HepG2 (cell line): ENCODE measurements at regions not wholly inside any gene's neighbourhood (a gene's known extent, or its start where the extent isn't known, plus 50 kb on each side); places are given as distances from the start of the nearest gene placed in this dataset.

Experiments
- ATAC-seq: fragments of 200-7000 bp; cut with Tn5 transposase; 3 replicates; pipeline ENCODE4 v1.9.1; 2020; ENCODE audit warnings: mild to moderate bottlenecking, moderate library complexity
- BruUV-seq: library from RNA; stranded (reverse); fragments of 400-500 nt; replicated peaks from 2 replicates; lab custom pipeline; 2021; lab: Mats Ljungman, UMichigan
- CTCF ChIA-PET: fragments of 300-600 bp; formaldehyde crosslinking; extraction: SDS; loops from one replicate; lab custom pipeline; 2021; ENCODE audit warnings: low total read pairs, inconsistent platforms, low intra/inter-chr PET ratio; lab: Yijun Ruan, JAX
- POLR2A ChIA-PET: fragments of 350-600 bp; sonication (Branson Sonifier 250); formaldehyde crosslinking; loops from one replicate; lab custom pipeline; 2020; ENCODE audit warnings: antibody characterized with exemption, inconsistent platforms; lab: Yijun Ruan, JAX
- DNase-seq: peaks from one replicate; pipeline ENCODE4 v3.0.0-alpha.2; 2015; ENCODE audit warnings: low spot score
- FAIRE-seq: peaks from 3 replicates; lab custom pipeline; 2011; peaks lifted over from hg19 to GRCh38; lab: Jason Lieb, UNC
- H2AFZ ChIP-seq: one replicate; pipeline ENCODE4 v1.6.1; 2011; ENCODE audit warnings: low read length, inconsistent platforms
- H3K27ac ChIP-seq: fragments of 300-600 bp; 3 replicates; pipeline ENCODE4 v1.8.0; 2011; ENCODE audit warnings: mixed run types, mild to moderate bottlenecking, mixed read lengths, low read length, inconsistent platforms; ENCODE audit not compliant: insufficient read depth; ENCODE audit errors: extremely low read length
- H3K27me3 ChIP-seq, 2 experiments: fragments of 200-600 bp in 1 of 2; 2 replicates in 1 of 2; 3 replicates in 1 of 2; pipeline versions ENCODE4 v1.6.0 to v1.8.0; 2011; ENCODE audit warnings: low read length in 2 of 2, mild to moderate bottlenecking in 2 of 2, moderate library complexity in 2 of 2, inconsistent platforms in 1 of 2; ENCODE audit not compliant: insufficient read depth in 2 of 2, control insufficient read depth in 1 of 2
- H3K36me3 ChIP-seq, 2 experiments: fragments of 200-600 bp in 1 of 2; replicated peaks in 1 of 2; 2 replicates in 1 of 2; 3 replicates in 1 of 2; pipeline versions ENCODE4 v1.5.1 to v1.8.0; 2011; ENCODE audit warnings: low read length in 2 of 2, inconsistent platforms in 1 of 2; ENCODE audit not compliant: insufficient read depth in 2 of 2, control insufficient read depth in 1 of 2
- H3K4me1 ChIP-seq: 2 replicates; pipeline ENCODE4 v1.5.1; 2012; ENCODE audit warnings: low read length, inconsistent platforms; ENCODE audit not compliant: insufficient read depth
- H3K4me2 ChIP-seq: 2 replicates; pipeline ENCODE4 v1.6.0; 2011; ENCODE audit warnings: low read depth, low read length, inconsistent platforms
- H3K4me3 ChIP-seq, 3 experiments: fragments of 200-600 bp in 1 of 3; sonication (generic), shearing (Covaris generic) in 1 of 3; replicated peaks in 1 of 3; 2 replicates each; pipeline ENCODE4 v1.5.1; 2011 to 2016; ENCODE audit warnings: low read length in 3 of 3, inconsistent platforms in 2 of 3, low read depth in 2 of 3, mild to moderate bottlenecking in 2 of 3, control low read depth in 1 of 3, mixed read lengths in 1 of 3; ENCODE audit not compliant: insufficient read depth in 1 of 3
- H3K79me2 ChIP-seq: one replicate; pipeline ENCODE4 v1.6.1; 2011; ENCODE audit warnings: low read length, inconsistent platforms; ENCODE audit not compliant: insufficient read depth
- H3K9ac ChIP-seq: 2 replicates; pipeline ENCODE4 v1.6.0; 2011; ENCODE audit warnings: mild to moderate bottlenecking, low read depth, low read length, inconsistent platforms; ENCODE audit not compliant: insufficient read depth
- H3K9me3 ChIP-seq: 2 replicates; pipeline ENCODE4 v1.5.1; 2012; ENCODE audit warnings: mild to moderate bottlenecking, low read length
- H4K20me1 ChIP-seq: 2 replicates; pipeline ENCODE4 v1.6.0; 2011; ENCODE audit warnings: inconsistent platforms, mild to moderate bottlenecking, low read length, moderate library complexity; ENCODE audit not compliant: insufficient read depth
- BHLHE40 ChIP-seq: IDR thresholded peaks from 2 replicates; pipeline ENCODE4 v1.6.1; 2011; ENCODE audit warnings: low read length, improper control_type of control experiment
- E2F1 ChIP-seq: sonication (generic); formaldehyde crosslinking; IDR thresholded peaks from 2 replicates; pipeline ENCODE4 v1.5.0; 2020; ENCODE audit warnings: missing genetic modification reagents
- GABPB1 ChIP-seq: IDR thresholded peaks from 2 replicates; pipeline ENCODE4 v1.6.1; 2016; ENCODE audit warnings: mild to moderate bottlenecking, missing genetic modification reagents, moderate library complexity, missing compliant biosample characterization
- HMG20A ChIP-seq: IDR thresholded peaks from 2 replicates; pipeline ENCODE4 v1.6.1; 2016; ENCODE audit warnings: borderline replicate concordance
- MAFG ChIP-seq: sonication (generic); formaldehyde crosslinking; IDR thresholded peaks from 2 replicates; pipeline ENCODE4 v1.5.1; 2020; ENCODE audit warnings: mild to moderate bottlenecking, missing genetic modification reagents
- NFE2L2 ChIP-seq: fragments of 150-350 bp; IDR thresholded peaks from 2 replicates; pipeline ENCODE4 v1.6.1; 2014; ENCODE audit warnings: low read length
- PLRG1 ChIP-seq: fragments of 450-650 bp; conservative IDR thresholded peaks from 2 replicates; pipeline ENCODE4 v1.6.1; 2016
- U2AF2 ChIP-seq: fragments of 200-400 bp; formaldehyde crosslinking; IDR thresholded peaks from 2 replicates; pipeline ENCODE4 v1.6.1; 2017; ENCODE audit warnings: low read depth, mild to moderate bottlenecking, low read length
- ZBTB25 ChIP-seq: IDR thresholded peaks from 2 replicates; pipeline ENCODE4 v1.6.1; 2018; ENCODE audit warnings: missing genetic modification reagents
- ZFP41 ChIP-seq: sonication (generic); formaldehyde crosslinking; IDR thresholded peaks from 2 replicates; pipeline ENCODE4 v1.4.0; 2020; ENCODE audit warnings: mild to moderate bottlenecking, missing genetic modification reagents, borderline replicate concordance
- ZMYM3 ChIP-seq: sonication (generic); formaldehyde crosslinking; IDR thresholded peaks from 2 replicates; pipeline ENCODE4 v1.5.1; 2020; ENCODE audit warnings: mild to moderate bottlenecking, missing genetic modification reagents
- ZNF264 ChIP-seq: sonication (generic); formaldehyde crosslinking; IDR thresholded peaks from 2 replicates; pipeline ENCODE4 v1.4.0; 2020; ENCODE audit warnings: missing genetic modification reagents
- ZNF446 ChIP-seq: sonication (generic); formaldehyde crosslinking; IDR thresholded peaks from 2 replicates; pipeline ENCODE4 v1.5.0; 2020; ENCODE audit warnings: mild to moderate bottlenecking, missing genetic modification reagents
- ZNF563 ChIP-seq: sonication (generic); formaldehyde crosslinking; IDR thresholded peaks from 2 replicates; pipeline ENCODE4 v1.8.0; 2022; ENCODE audit warnings: mild to moderate bottlenecking, moderate library complexity, missing genetic modification reagents
- ZNF720 ChIP-seq: sonication (generic); formaldehyde crosslinking; IDR thresholded peaks from 2 replicates; pipeline ENCODE4 v1.4.0; 2020; ENCODE audit warnings: missing genetic modification reagents
- ZNF784 ChIP-seq: sonication (generic); formaldehyde crosslinking; IDR thresholded peaks from 2 replicates; pipeline ENCODE4 v1.5.1; 2020; ENCODE audit warnings: missing genetic modification reagents, mild to moderate bottlenecking, borderline replicate concordance
- ZNF788 ChIP-seq: sonication (generic); formaldehyde crosslinking; IDR thresholded peaks from 2 replicates; pipeline ENCODE4 v1.5.0; 2020; ENCODE audit warnings: mild to moderate bottlenecking, missing genetic modification reagents, borderline replicate concordance
- WGBS: methylation state at CpG from one replicate; pipeline ENCODE4 v1.1.6; 2017; ENCODE audit warnings: low lambda C conversion rate; 5-methylcytosine and 5-hydroxymethylcytosine counted together
- in situ Hi-C: cut with HindIII; loops from 2 replicates; pipeline ENCODE4 v1.10.0; 2017; ENCODE audit warnings: low pct_unique_long_range_greater_than_20kb; ENCODE audit not compliant: extremely low pct_ligation_motif_present
- intact Hi-C: fragments of 100-400 bp; cut with micrococcal nuclease; formaldehyde crosslinking; loops from one replicate; pipeline ENCODE4 v1.10.0; 2022; ENCODE audit not compliant: unreplicated experiment

- DNase-seq (no peak), ATAC-seq (no peak), FAIRE-seq (no peak)
- ChIA-PET CTCF (no interaction called here), POLR2A (no interaction called here)
- H3K27ac ChIP-seq: no peak overlapping the region
- H2AFZ ChIP-seq: no peak overlapping the region
- WGBS: 17% methylated on average over 6 of the region's 6 CpGs
- BruUV-seq: no TSS peak
- no peaks in the 10 kb centered on the region for H3K9me3 ChIP-seq
- intact Hi-C loops: no loop called here
- no peak overlapping the region for H3K4me3 ChIP-seq
- H3K36me3 ChIP-seq: no peaks in the 10 kb centered on the region
- H4K20me1 ChIP-seq: no peaks in the 10 kb centered on the region
- H3K4me2 ChIP-seq: no peak overlapping the region
- TF ChIP-seq ZNF788: no peak
- TF ChIP-seq ZFP41: no peak
- H3K9ac ChIP-seq: no peak overlapping the region
- in situ Hi-C loops: no loop called here
- no peaks in the 10 kb centered on the region for H3K4me1 ChIP-seq
- H3K79me2 ChIP-seq: no peaks in the 10 kb centered on the region
- H3K27me3 ChIP-seq: peaks cover 1 to 30% of the 10 kb centered on the region in 2 experiments; a peak in 4 of 5 replicates
Measured at GRCh38 chr6:149212206-149212605, 105.3 kb upstream of the TAB2 start.

- Histone ChIP-seq H3K27me3 (peaks cover 1 to 27% of the 10 kb centered on the region in 2 experiments; a peak in 4 of 5 replicates), H3K4me2 (no peak overlapping the region), H3K9ac (no peak overlapping the region), H4K20me1 (no peaks in the 10 kb centered on the region), H3K79me2 (no peaks in the 10 kb centered on the region), H3K9me3 (no peaks in the 10 kb centered on the region), H3K27ac (no peak overlapping the region), H2AFZ (no peak overlapping the region), H3K4me3 (no peak overlapping the region), H3K36me3 (no peaks in the 10 kb centered on the region), H3K4me1 (no peaks in the 10 kb centered on the region)
- intact Hi-C loops: no loop called here
- DNase-seq (no peak), ATAC-seq (no peak), FAIRE-seq (no peak)
- WGBS: 24% methylated on average over 9 of the region's 9 CpGs
- CTCF ChIA-PET: no interaction called here
- TF ChIP-seq HMG20A (CRISPR knock-in tag) (no peak), NFE2L2 (no peak), ZBTB25 (no peak), MAFG (CRISPR knock-in tag) (no peak), ZNF563 (CRISPR knock-in tag) (no peak), PLRG1 (no peak), ZMYM3 (no peak), ZNF264 (no peak), U2AF2 (no peak), ZNF784 (CRISPR knock-in tag) (no peak), ZNF446 (CRISPR knock-in tag) (no peak), GABPB1 (no peak), BHLHE40 (no peak), ZNF720 (CRISPR knock-in tag) (no peak), E2F1 (no peak)
- in situ Hi-C loops: no loop called here
- POLR2A ChIA-PET: no interaction called here
- BruUV-seq: no TSS peak
Measured at GRCh38 chr6:149212892-149213801, 104.4 kb upstream of the TAB2 start.
